ENCODE measurements at regions not wholly inside any gene's neighbourhood (a gene's known extent, or its start where the extent isn't known, plus 50 kb on each side); places are given as distances from the start of the nearest gene placed in this dataset.

DNA sequence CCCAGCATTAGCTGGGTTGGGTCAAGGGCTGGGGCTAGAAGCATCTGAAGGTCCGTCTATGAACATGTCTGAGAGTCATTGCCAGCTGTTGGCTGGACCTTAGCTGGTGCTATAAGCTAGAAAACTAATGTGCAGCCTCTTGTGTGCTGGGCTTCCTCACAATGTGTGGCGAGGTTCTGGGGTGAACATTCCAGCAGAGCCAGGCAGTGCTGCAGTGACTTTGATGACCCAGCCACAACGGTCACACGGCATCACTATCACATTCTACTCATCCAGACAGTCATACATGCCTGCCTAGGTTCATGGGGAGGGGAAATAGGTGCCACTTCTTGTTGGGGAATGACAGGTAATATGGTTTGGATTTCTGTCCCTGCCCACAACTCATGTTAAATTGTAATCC, 260.5 kb downstream of the CYP26B1 start:
- H3K27ac ChIP-seq (ENCODE audit: low read depth, low read length): no peak overlapping the region
- H3K23me2 ChIP-seq (ENCODE audit: low read depth, low read length): no peaks in the 10 kb centered on the region
- H2BK5ac ChIP-seq (ENCODE audit: low read depth, low read length): no peak overlapping the region
- CTCF ChIA-PET (ENCODE audit: partially characterized antibody): interaction anchor here (0.9 to 1.2 kb wide), 3 partner anchors 10 to 88 kb away, joined by 3 read pairs; no protein-coding TSS in a partner anchor
- H4K20me1 ChIP-seq (replicated peaks in 1 of 2; ENCODE audit: control insufficient read depth in 1 of 2, insufficient read depth in 2 of 2, low read length in 2 of 2): no peaks in the 10 kb centered on the region
- no peak overlapping the region for H2AK5ac ChIP-seq (ENCODE audit: low read depth, low read length)
- H3K4me2 ChIP-seq (ENCODE audit: insufficient read depth in 1 of 2, low read depth in 2 of 2, low read length in 2 of 2): no peak overlapping the region
- H4K91ac ChIP-seq (replicated peaks; ENCODE audit: insufficient read length, low read length): no peak overlapping the region
- no peaks in the 10 kb centered on the region for H3K27me3 ChIP-seq (replicated peaks in 1 of 4; ENCODE audit: control insufficient read depth in 3 of 4, extremely low read depth in 1 of 4, insufficient read depth in 3 of 4, low read length in 3 of 4)
- H4K5ac ChIP-seq (ENCODE audit: insufficient read length, low read depth, low read length): no peak overlapping the region
- WGBS, 2 experiments (ENCODE audit: extremely low coverage in 1 of 2, insufficient coverage in 1 of 2, insufficient read length in 1 of 2, insufficient replicate concordance in 2 of 2, low coverage in 1 of 2, low lambda C conversion rate in 2 of 2, missing lambda C conversion rate in 1 of 2): 94% methylated on average over 4 of the region's 4 CpGs; no CpG with 5 or more reads in 1 of the 2 experiments
- no peaks in the 10 kb centered on the region for H3K9me3 ChIP-seq (ENCODE audit: insufficient read depth in 2 of 2, low read depth in 1 of 2, low read length in 1 of 2)
- DNase-seq (ENCODE audit: low read depth in 1 of 2, low spot score in 2 of 2) (no peak), FAIRE-seq (no peak)
- POLR2A ChIA-PET (ENCODE audit: partially characterized antibody): no interaction called here
- no peak overlapping the region for H2BK15ac ChIP-seq (ENCODE audit: low read length)
- no peaks in the 10 kb centered on the region; a peak in 1 of 7 replicates for H3K4me1 ChIP-seq (replicated peaks in 1 of 4; ENCODE audit: control insufficient read depth in 3 of 4, insufficient read depth in 4 of 4, low read length in 3 of 4)
- no peak overlapping the region for H2BK12ac ChIP-seq (ENCODE audit: low read depth, low read length)
- H2AFZ ChIP-seq (ENCODE audit: low read length): no peak overlapping the region
- H3K9ac ChIP-seq (replicated peaks in 1 of 4; ENCODE audit: extremely low read depth in 1 of 4, low read depth in 3 of 4, low read length in 3 of 4): no peak overlapping the region
- no peak overlapping the region for H3K4ac ChIP-seq (replicated peaks; ENCODE audit: insufficient read length, low read depth, low read length)
- H3K23ac ChIP-seq (ENCODE audit: insufficient read length): no peak overlapping the region
- no peak overlapping the region for H3K4me3 ChIP-seq (ENCODE audit: extremely low read depth in 1 of 4, insufficient read depth in 2 of 4, low read depth in 3 of 4, low read length in 4 of 4)
- no peak overlapping the region for H3K56ac ChIP-seq (replicated peaks; ENCODE audit: insufficient read length, low read depth, low read length)
- H3K14ac ChIP-seq (ENCODE audit: insufficient read length): no peak overlapping the region
- no peak overlapping the region for H2BK20ac ChIP-seq (ENCODE audit: low read length)
- H3K79me2 ChIP-seq (ENCODE audit: control insufficient read depth in 1 of 2, insufficient read depth in 2 of 2, low read length in 2 of 2): no peaks in the 10 kb centered on the region
- no peak overlapping the region for H3K18ac ChIP-seq (ENCODE audit: extremely low read depth, low read length)
- no peak overlapping the region for H4K8ac ChIP-seq (ENCODE audit: extremely low read depth, insufficient read depth, low read length)
- H3K79me1 ChIP-seq (ENCODE audit: low read depth, low read length): no peaks in the 10 kb centered on the region
- H3K36me3 ChIP-seq (ENCODE audit: control insufficient read depth in 2 of 4, insufficient read depth in 4 of 4, low read length in 3 of 4): no peaks in the 10 kb centered on the region
- H2BK120ac ChIP-seq (replicated peaks; ENCODE audit: low read depth, low read length): no peak overlapping the region
- TF ChIP-seq RAD21 (IDR thresholded peaks at IDR 0.05 in 1 of 2, conservative IDR thresholded peaks at IDR 0.05 in 1 of 2; ENCODE audit: low read depth in 2 of 2, low read length in 2 of 2) (no peak), TAF7 (optimal IDR thresholded peaks at IDR 0.05; ENCODE audit: borderline replicate concordance, low read depth, low read length) (no peak), SIRT6 (IDR thresholded peaks at IDR 0.05; ENCODE audit: low read length) (no peak), SP1 (IDR thresholded peaks at IDR 0.05; ENCODE audit: low read depth, low read length) (no peak), EZH2 (IDR thresholded peaks at IDR 0.05; ENCODE audit: low read depth, low read length, severe bottlenecking) (no peak), HDAC6 (IDR thresholded peaks at IDR 0.05; ENCODE audit: low read depth, low read length) (no peak), RNF2 (IDR thresholded peaks at IDR 0.05; ENCODE audit: borderline replicate concordance, low read depth, low read length, missing control alignments, poor library complexity, severe bottlenecking) (no peak), GABPA (IDR thresholded peaks at IDR 0.05; ENCODE audit: borderline replicate concordance, insufficient read depth, low read length) (no peak), PHF8 (conservative IDR thresholded peaks at IDR 0.05; ENCODE audit: low read depth, low read length) (no peak), EP300 (IDR thresholded peaks at IDR 0.05; ENCODE audit: borderline replicate concordance in 1 of 2, low read depth in 2 of 2, low read length in 2 of 2) (no peak), GTF2F1 (IDR thresholded peaks at IDR 0.05; ENCODE audit: borderline replicate concordance, low read depth, low read length) (no peak), SUZ12 (IDR thresholded peaks at IDR 0.05; ENCODE audit: low read length) (no peak), RFX5 (IDR thresholded peaks at IDR 0.05; ENCODE audit: borderline replicate concordance, low read depth, low read length) (no peak), CEBPB (IDR thresholded peaks at IDR 0.05; ENCODE audit: low read depth, low read length) (no peak)
